ENCODE measurements at regions not wholly inside any gene's neighbourhood (a gene's known extent, or its start where the extent isn't known, plus 50 kb on each side); places are given as distances from the start of the nearest gene placed in this dataset.

DNA sequence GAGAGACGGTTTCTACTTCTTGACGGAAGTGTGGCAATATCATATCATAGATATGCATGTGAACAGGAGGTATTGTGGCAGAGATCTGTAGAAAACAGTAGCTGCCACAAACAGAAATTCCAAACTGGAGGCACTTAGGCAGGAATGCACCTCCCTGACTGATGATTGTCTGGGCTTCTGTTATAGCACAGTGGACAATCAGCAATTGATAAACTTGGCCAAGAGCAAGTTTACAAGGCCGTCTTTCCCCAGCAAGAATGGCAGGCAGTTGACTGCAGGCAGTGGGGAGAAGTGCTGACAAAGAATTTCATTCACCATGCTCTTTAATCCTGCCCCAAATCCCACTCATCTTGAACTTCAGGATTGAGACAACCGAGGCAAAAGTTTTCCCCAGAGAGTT, 114.4 kb upstream of the STOX2 start:
- Histone ChIP-seq H2AFZ (ENCODE audit: low read depth, low read length) (no peak overlapping the region), H3K36me3 (ENCODE audit: control insufficient read depth, insufficient read depth, low read length) (no peaks in the 10 kb centered on the region), H3K27me3 (ENCODE audit: control insufficient read depth in 2 of 2, insufficient read depth in 2 of 2, low read length in 2 of 2) (peaks cover 3 to 4% of the 10 kb centered on the region in 2 experiments; a peak in 3 of 5 replicates), H3K4me2 (ENCODE audit: insufficient read depth, low read length) (no peak overlapping the region), H4K20me1 (replicated peaks; ENCODE audit: control insufficient read depth, insufficient read depth, low read length) (no peaks in the 10 kb centered on the region), H3K4me3 (no peak overlapping the region), H3K9ac (ENCODE audit: insufficient read depth in 1 of 2, low read depth in 2 of 2, low read length in 2 of 2) (no peak overlapping the region), H3K27ac (ENCODE audit: extremely low read depth, low read depth, low read length) (no peak overlapping the region), H3K9me3 (replicated peaks; ENCODE audit: control insufficient read depth, insufficient read depth, low read depth, low read length) (no peaks in the 10 kb centered on the region), H3K4me1 (replicated peaks in 1 of 2; ENCODE audit: control insufficient read depth in 2 of 2, insufficient read depth in 2 of 2, low read length in 2 of 2) (no peaks in the 10 kb centered on the region), H3K79me2 (ENCODE audit: control insufficient read depth, insufficient read depth, low read length) (no peaks in the 10 kb centered on the region), H3K9me1 (ENCODE audit: control insufficient read depth, insufficient read depth, low read length) (no peaks in the 10 kb centered on the region)
- TF ChIP-seq FOSL1 (tag; conservative IDR thresholded peaks at IDR 0.05) = no peak
- TF ChIP-seq KLF16 (IDR thresholded peaks at IDR 0.05) = no peak
- TF ChIP-seq, protein P1, sequence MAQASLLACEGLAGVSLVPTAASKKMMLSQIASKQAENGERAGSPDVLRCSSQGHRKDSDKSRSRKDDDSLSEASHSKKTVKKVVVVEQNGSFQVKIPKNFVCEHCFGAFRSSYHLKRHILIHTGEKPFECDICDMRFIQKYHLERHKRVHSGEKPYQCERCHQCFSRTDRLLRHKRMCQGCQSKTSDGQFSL (CRISPR knock-in tag; IDR thresholded peaks at IDR 0.05) = no peak
- TF ChIP-seq, protein P1 (tag; IDR thresholded peaks at IDR 0.05) = no peak
- no peak for TF ChIP-seq RFX7 (CRISPR knock-in tag; IDR thresholded peaks at IDR 0.05)
- no peak for TF ChIP-seq IRF2 (CRISPR knock-in tag; IDR thresholded peaks at IDR 0.05)
- TF ChIP-seq, protein P2, sequence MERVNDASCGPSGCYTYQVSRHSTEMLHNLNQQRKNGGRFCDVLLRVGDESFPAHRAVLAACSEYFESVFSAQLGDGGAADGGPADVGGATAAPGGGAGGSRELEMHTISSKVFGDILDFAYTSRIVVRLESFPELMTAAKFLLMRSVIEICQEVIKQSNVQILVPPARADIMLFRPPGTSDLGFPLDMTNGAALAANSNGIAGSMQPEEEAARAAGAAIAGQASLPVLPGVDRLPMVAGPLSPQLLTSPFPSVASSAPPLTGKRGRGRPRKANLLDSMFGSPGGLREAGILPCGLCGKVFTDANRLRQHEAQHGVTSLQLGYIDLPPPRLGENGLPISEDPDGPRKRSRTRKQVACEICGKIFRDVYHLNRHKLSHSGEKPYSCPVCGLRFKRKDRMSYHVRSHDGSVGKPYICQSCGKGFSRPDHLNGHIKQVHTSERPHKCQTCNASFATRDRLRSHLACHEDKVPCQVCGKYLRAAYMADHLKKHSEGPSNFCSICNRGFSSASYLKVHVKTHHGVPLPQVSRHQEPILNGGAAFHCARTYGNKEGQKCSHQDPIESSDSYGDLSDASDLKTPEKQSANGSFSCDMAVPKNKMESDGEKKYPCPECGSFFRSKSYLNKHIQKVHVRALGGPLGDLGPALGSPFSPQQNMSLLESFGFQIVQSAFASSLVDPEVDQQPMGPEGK (CRISPR knock-in tag; IDR thresholded peaks at IDR 0.05; ENCODE audit: borderline replicate concordance) = no peak
- no peak for TF ChIP-seq TAF9B (IDR thresholded peaks at IDR 0.05; ENCODE audit: partially characterized antibody)
- no peak for TF ChIP-seq TRIM24 (IDR thresholded peaks at IDR 0.05)
- TF ChIP-seq, protein P3, sequence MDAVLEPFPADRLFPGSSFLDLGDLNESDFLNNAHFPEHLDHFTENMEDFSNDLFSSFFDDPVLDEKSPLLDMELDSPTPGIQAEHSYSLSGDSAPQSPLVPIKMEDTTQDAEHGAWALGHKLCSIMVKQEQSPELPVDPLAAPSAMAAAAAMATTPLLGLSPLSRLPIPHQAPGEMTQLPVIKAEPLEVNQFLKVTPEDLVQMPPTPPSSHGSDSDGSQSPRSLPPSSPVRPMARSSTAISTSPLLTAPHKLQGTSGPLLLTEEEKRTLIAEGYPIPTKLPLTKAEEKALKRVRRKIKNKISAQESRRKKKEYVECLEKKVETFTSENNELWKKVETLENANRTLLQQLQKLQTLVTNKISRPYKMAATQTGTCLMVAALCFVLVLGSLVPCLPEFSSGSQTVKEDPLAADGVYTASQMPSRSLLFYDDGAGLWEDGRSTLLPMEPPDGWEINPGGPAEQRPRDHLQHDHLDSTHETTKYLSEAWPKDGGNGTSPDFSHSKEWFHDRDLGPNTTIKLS (IDR thresholded peaks at IDR 0.05; ENCODE audit: borderline replicate concordance, low read depth) = no peak
- no peak for TF ChIP-seq OTX1 (CRISPR knock-in tag; IDR thresholded peaks at IDR 0.05)
- no peak for TF ChIP-seq FOXJ3 (CRISPR knock-in tag; IDR thresholded peaks at IDR 0.05)
- no peak for TF ChIP-seq GTF2F1 (IDR thresholded peaks at IDR 0.05; ENCODE audit: low read depth, low read length)
- no peak for TF ChIP-seq ZNF263 (CRISPR knock-in tag; IDR thresholded peaks at IDR 0.05; ENCODE audit: borderline replicate concordance)
- 1% methylated on average over 4 of the region's 4 CpGs for WGBS (ENCODE audit: insufficient coverage, low coverage, missing lambda C conversion rate)
- no peak for FAIRE-seq
- intact Hi-C loops (cut with micrococcal nuclease) (no loop called here), in situ Hi-C loops (cut with MboI) (no loop called here)
- ATAC-seq = no peak
- ChIA-PET CTCF (ENCODE audit: low intra/inter-chr PET ratio) (no interaction called here), POLR2A (interaction anchor here (0.6 kb wide), 1 partner anchor 80 kb away, joined by 3 read pairs; no protein-coding TSS in a partner anchor)
- no TSS peak for BruUV-seq (replicated peaks)
- DNase-seq (ENCODE audit: extremely low read depth in 1 of 4, low spot score in 3 of 4) = no peak
